HCT116 (cell line): ENCODE measurements at regions not wholly inside any gene's neighbourhood (a gene's known extent, or its start where the extent isn't known, plus 50 kb on each side); places are given as distances from the start of the nearest gene placed in this dataset.

ENCODE experiments used
- ATAC-seq: fragments of 200-7000 bp; cut with Tn5 transposase; 2 replicates; pipeline ENCODE4 v1.9.1; 2020; ENCODE audit warnings: mild to moderate bottlenecking, moderate library complexity
- BruUV-seq: library from RNA; stranded (reverse); fragments of 400-500 nt; replicated peaks from 2 replicates; lab custom pipeline; 2021; lab: Mats Ljungman, UMichigan
- CTCF ChIA-PET: fragments of 300-600 bp; sonication (Branson Sonifier 250); formaldehyde crosslinking; loops from one replicate; lab custom pipeline; 2021; ENCODE audit warnings: antibody characterized with exemption; lab: Charles Lee
- POLR2A ChIA-PET: fragments of 300-600, 350-600 bp; sonication (Branson Sonifier 250); formaldehyde crosslinking; loops from one replicate; lab custom pipeline; 2021; ENCODE audit warnings: antibody characterized with exemption; lab: Charles Lee
- RAD21 ChIA-PET, 2 experiments: fragments of 300-600 bp; sonication (Branson Sonifier 250); formaldehyde crosslinking; loops; one replicate each; lab custom pipeline; 2023; ENCODE audit warnings: low total read pairs in 2 of 2; ENCODE audit not compliant: uncharacterized antibody in 2 of 2, unreplicated experiment in 2 of 2, low non-redundant PET in 1 of 2; lab: Charles Lee
- DNase-seq: peaks from one replicate; pipeline ENCODE4 v3.0.0-alpha.2; 2010; ENCODE audit warnings: low read depth, low spot score
- H2AFZ ChIP-seq: fragments of 200-600 bp; shearing (Covaris generic), sonication (generic); 2 replicates; pipeline ENCODE4 v1.6.1; 2017; ENCODE audit warnings: low read depth, mixed run types, mixed read lengths, antibody characterized with exemption, low read length; ENCODE audit not compliant: poor library complexity, severe bottlenecking
- H3K27ac ChIP-seq: 2 replicates; pipeline ENCODE4 v1.5.1; 2012; ENCODE audit warnings: low read depth, low read length
- H3K27me3 ChIP-seq: fragments of 200-600 bp; sonication (generic); 2 replicates; pipeline ENCODE4 v1.6.1; 2016; ENCODE audit warnings: mixed run types, low read length, mixed read lengths; ENCODE audit not compliant: insufficient read depth
- H3K36me3 ChIP-seq, 2 experiments: fragments of 200-500 bp in 1 of 2; fragments of 200-600 bp in 1 of 2; sonication (Bioruptor generic) in 1 of 2; sonication (generic) in 1 of 2; 2 replicates each; pipeline versions ENCODE4 v1.5.1 to v1.6.1; 2014 to 2016; ENCODE audit warnings: low read length in 2 of 2, inconsistent platforms in 1 of 2, mixed read lengths in 1 of 2, mixed run types in 1 of 2; ENCODE audit not compliant: insufficient read depth in 2 of 2, control insufficient read depth in 1 of 2
- H3K4me1 ChIP-seq, 2 experiments: fragments of 200-600 bp in 1 of 2; sonication (generic) in 1 of 2; 2 replicates each; pipeline versions ENCODE4 v1.5.1 to v1.6.1; 2012 to 2017; ENCODE audit warnings: low read length in 2 of 2, inconsistent platforms in 1 of 2, mild to moderate bottlenecking in 1 of 2, mixed read lengths in 1 of 2, mixed run types in 1 of 2, moderate library complexity in 1 of 2; ENCODE audit not compliant: insufficient read depth in 2 of 2, control insufficient read depth in 1 of 2
- H3K4me2 ChIP-seq: fragments of 200-600 bp; sonication (generic); 2 replicates; pipeline ENCODE4 v1.6.1; 2017; ENCODE audit warnings: mixed run types, low read length, mixed read lengths
- H3K4me3 ChIP-seq, 2 experiments: fragments of 200-600 bp in 1 of 2; sonication (generic) in 1 of 2; replicated peaks in 1 of 2; 2 replicates each; pipeline ENCODE4 v1.5.1; 2011 to 2016; ENCODE audit warnings: low read length in 2 of 2, control low read depth in 1 of 2, low read depth in 1 of 2, mild to moderate bottlenecking in 1 of 2, mixed read lengths in 1 of 2, mixed run types in 1 of 2
- H3K79me2 ChIP-seq: fragments of 200-600 bp; sonication (generic); 2 replicates; pipeline ENCODE4 v1.6.1; 2017; ENCODE audit warnings: mild to moderate bottlenecking, mixed run types, low read length, moderate library complexity, mixed read lengths; ENCODE audit not compliant: insufficient read depth
- H3K9ac ChIP-seq: fragments of 200-600 bp; sonication (generic); 2 replicates; pipeline ENCODE4 v1.6.1; 2016; ENCODE audit warnings: low read length, mixed read lengths
- H3K9me2 ChIP-seq: fragments of 200-600 bp; sonication (generic), shearing (Covaris generic); 2 replicates; pipeline ENCODE4 v1.6.1; 2017; ENCODE audit warnings: mixed run types, mild to moderate bottlenecking, moderate library complexity; ENCODE audit not compliant: insufficient read depth
- H3K9me3 ChIP-seq, 2 experiments: fragments of 200-500 bp in 1 of 2; fragments of 200-600 bp in 1 of 2; sonication (Bioruptor generic) in 1 of 2; sonication (generic) in 1 of 2; 2 replicates each; pipeline ENCODE4 v1.6.1; 2014 to 2017; ENCODE audit warnings: low read length in 2 of 2, mixed read lengths in 2 of 2, inconsistent platforms in 1 of 2, low read depth in 1 of 2, mild to moderate bottlenecking in 1 of 2, mixed run types in 1 of 2, moderate library complexity in 1 of 2; ENCODE audit not compliant: control insufficient read depth in 1 of 2, insufficient read depth in 1 of 2
- H4K20me1 ChIP-seq: fragments of 200-600 bp; sonication (generic), shearing (Covaris generic); 2 replicates; pipeline ENCODE4 v1.6.1; 2017; ENCODE audit warnings: mixed run types, mild to moderate bottlenecking, moderate library complexity; ENCODE audit not compliant: insufficient read depth
- ATF3 ChIP-seq: IDR thresholded peaks from 2 replicates; pipeline ENCODE4 v1.6.1; 2012
- EGR1 ChIP-seq: IDR thresholded peaks from 2 replicates; pipeline ENCODE4 v1.6.1; 2012; ENCODE audit warnings: low read depth
- EZH2 ChIP-seq: fragments of 200-600 bp; sonication (generic); IDR thresholded peaks from 2 replicates; pipeline ENCODE4 v1.6.1; 2017; ENCODE audit warnings: antibody characterized with exemption, mixed run types
- EZH2phosphoT487 ChIP-seq: fragments of 200-600 bp; IDR thresholded peaks from 2 replicates; pipeline ENCODE4 v1.6.1; 2018; ENCODE audit warnings: antibody characterized with exemption, borderline replicate concordance
- MAX ChIP-seq: IDR thresholded peaks from 2 replicates; pipeline ENCODE4 v1.6.1; 2012
- POLR2A ChIP-seq: IDR thresholded peaks from 2 replicates; pipeline ENCODE4 v1.7.0; 2011; ENCODE audit warnings: borderline replicate concordance; ENCODE audit not compliant: insufficient read depth, insufficient read length; ENCODE audit errors: extremely low read depth
- POLR2AphosphoS5 ChIP-seq: IDR thresholded peaks from 2 replicates; pipeline ENCODE4 v1.6.1; 2011; ENCODE audit warnings: mild to moderate bottlenecking, low read depth, low read length, moderate library complexity
- SIN3A ChIP-seq: IDR thresholded peaks from 2 replicates; pipeline ENCODE4 v1.6.1; 2012; ENCODE audit warnings: low read depth
- SP1 ChIP-seq: IDR thresholded peaks from 2 replicates; pipeline ENCODE4 v1.6.1; 2012; ENCODE audit warnings: low read depth
- TCF7L2 ChIP-seq: IDR thresholded peaks from 2 replicates; pipeline ENCODE4 v1.7.0; 2011; ENCODE audit warnings: borderline replicate concordance, inconsistent platforms; ENCODE audit not compliant: insufficient read depth, insufficient read length; ENCODE audit errors: extremely low read depth
- ZNF274 ChIP-seq: fragments of 200-500 bp; sonication (Bioruptor generic); IDR thresholded peaks from 2 replicates; pipeline ENCODE4 v1.6.1; 2014; ENCODE audit warnings: mild to moderate bottlenecking, low read depth, low read length, inconsistent platforms
- intact Hi-C: fragments of 100-400 bp; cut with micrococcal nuclease; formaldehyde crosslinking; loops from 2 replicates; pipeline ENCODE4 v1.10.0; 2022
- TF ChIP-seq, protein P1 (sequence below): IDR thresholded peaks from 2 replicates; pipeline ENCODE4 v1.6.1; 2012; ENCODE audit warnings: low read depth

- no peak for TF ChIP-seq POLR2AphosphoS5
- no peak for TF ChIP-seq EZH2phosphoT487
- TF ChIP-seq EZH2: no peak
- no peak for TF ChIP-seq ATF3
- TF ChIP-seq ZNF274: no peak
- TF ChIP-seq SP1: no peak
- no peak for TF ChIP-seq SIN3A
Observed at GRCh38 chr2:217553202-217553601, 449.6 kb downstream of the TNS1 start (continued).

- ATAC-seq: no peak
- intact Hi-C loops: no loop called here
- H4K20me1 ChIP-seq: no peaks in the 10 kb centered on the region
- no peak overlapping the region for H2AFZ ChIP-seq
- H3K27ac ChIP-seq: no peak overlapping the region
- no peaks in the 10 kb centered on the region for H3K79me2 ChIP-seq
- DNase-seq: no peak
- RAD21 ChIA-PET: no interaction called here
- no peak overlapping the region for H3K4me3 ChIP-seq
- POLR2A ChIA-PET: no interaction called here
- CTCF ChIA-PET: no interaction called here
- TF ChIP-seq POLR2A (no peak), EZH2phosphoT487 (no peak), EGR1 (no peak), TCF7L2 (no peak), MAX (no peak)
- TF ChIP-seq, protein P1, sequence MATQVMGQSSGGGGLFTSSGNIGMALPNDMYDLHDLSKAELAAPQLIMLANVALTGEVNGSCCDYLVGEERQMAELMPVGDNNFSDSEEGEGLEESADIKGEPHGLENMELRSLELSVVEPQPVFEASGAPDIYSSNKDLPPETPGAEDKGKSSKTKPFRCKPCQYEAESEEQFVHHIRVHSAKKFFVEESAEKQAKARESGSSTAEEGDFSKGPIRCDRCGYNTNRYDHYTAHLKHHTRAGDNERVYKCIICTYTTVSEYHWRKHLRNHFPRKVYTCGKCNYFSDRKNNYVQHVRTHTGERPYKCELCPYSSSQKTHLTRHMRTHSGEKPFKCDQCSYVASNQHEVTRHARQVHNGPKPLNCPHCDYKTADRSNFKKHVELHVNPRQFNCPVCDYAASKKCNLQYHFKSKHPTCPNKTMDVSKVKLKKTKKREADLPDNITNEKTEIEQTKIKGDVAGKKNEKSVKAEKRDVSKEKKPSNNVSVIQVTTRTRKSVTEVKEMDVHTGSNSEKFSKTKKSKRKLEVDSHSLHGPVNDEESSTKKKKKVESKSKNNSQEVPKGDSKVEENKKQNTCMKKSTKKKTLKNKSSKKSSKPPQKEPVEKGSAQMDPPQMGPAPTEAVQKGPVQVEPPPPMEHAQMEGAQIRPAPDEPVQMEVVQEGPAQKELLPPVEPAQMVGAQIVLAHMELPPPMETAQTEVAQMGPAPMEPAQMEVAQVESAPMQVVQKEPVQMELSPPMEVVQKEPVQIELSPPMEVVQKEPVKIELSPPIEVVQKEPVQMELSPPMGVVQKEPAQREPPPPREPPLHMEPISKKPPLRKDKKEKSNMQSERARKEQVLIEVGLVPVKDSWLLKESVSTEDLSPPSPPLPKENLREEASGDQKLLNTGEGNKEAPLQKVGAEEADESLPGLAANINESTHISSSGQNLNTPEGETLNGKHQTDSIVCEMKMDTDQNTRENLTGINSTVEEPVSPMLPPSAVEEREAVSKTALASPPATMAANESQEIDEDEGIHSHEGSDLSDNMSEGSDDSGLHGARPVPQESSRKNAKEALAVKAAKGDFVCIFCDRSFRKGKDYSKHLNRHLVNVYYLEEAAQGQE: no peak
- H3K9me2 ChIP-seq: no peaks in the 10 kb centered on the region
- H3K9ac ChIP-seq: no peak overlapping the region
- H3K4me1 ChIP-seq: peaks cover 2 to 10% of the 10 kb centered on the region in 2 experiments; a peak in 2 of 4 replicates
- no peaks in the 10 kb centered on the region for H3K36me3 ChIP-seq
- peaks cover 19% of the 10 kb centered on the region for H3K27me3 ChIP-seq
- no TSS peak for BruUV-seq
- H3K4me2 ChIP-seq: peak overlapping the region; percentile 19; the same call in 1 of the 2 replicates
- no peaks in the 10 kb centered on the region for H3K9me3 ChIP-seq
Observed at GRCh38 chr2:217552081-217552480, 450.7 kb downstream of the TNS1 start.
